ENCODE measurements at regions not wholly inside any gene's neighbourhood (a gene's known extent, or its start where the extent isn't known, plus 50 kb on each side); places are given as distances from the start of the nearest gene placed in this dataset.
"Not testable (repeated sequence)": the region's sequence is repeated elsewhere in the genome, so short reads cannot be mapped to it uniquely, and the experiment has no call there.

- DNase-seq, result no peak
These were observed 338.6 kb upstream of the PCSK5 start for GRCh38 chr9:75551861-75552260.

GRCh38 chr9:75552941-75553340 lies 337.5 kb upstream of the PCSK5 start:
- DNase-seq, result no peak

GRCh38 chr9:75566813-75567212 lies 323.7 kb upstream of the PCSK5 start:
- DNase-seq, result not testable (repeated sequence)

GRCh38 chr9:75570538-75570937 lies 319.9 kb upstream of the PCSK5 start:
- DNase-seq, result no peak

- no peak for DNase-seq
These were observed 315.9 kb upstream of the PCSK5 start for GRCh38 chr9:75574569-75574968.

- DNase-seq, result no peak
These were observed 307.6 kb upstream of the PCSK5 start for GRCh38 chr9:75582870-75583269.

GRCh38 chr9:75588808-75589207 lies 301.7 kb upstream of the PCSK5 start:
- DNase-seq, result no peak

- no peak for DNase-seq
These were observed 301.0 kb upstream of the PCSK5 start for GRCh38 chr9:75589497-75589896.

- DNase-seq, result no peak
These were observed 298.5 kb upstream of the PCSK5 start for GRCh38 chr9:75591972-75592371.

- no peak for DNase-seq
These were observed 297.9 kb upstream of the PCSK5 start for GRCh38 chr9:75592586-75592985.

- no peak for DNase-seq
These were observed 296.6 kb upstream of the PCSK5 start for GRCh38 chr9:75593920-75594319.

GRCh38 chr9:75599126-75599525 lies 291.3 kb upstream of the PCSK5 start:
- no peak for DNase-seq

- no peak for DNase-seq
These were observed 289.2 kb upstream of the PCSK5 start for GRCh38 chr9:75601280-75601679.

GRCh38 chr9:75602060-75602459 lies 288.4 kb upstream of the PCSK5 start:
- no peak for DNase-seq

GRCh38 chr9:75604661-75605060 lies 285.8 kb upstream of the PCSK5 start:
- DNase-seq, result peak; percentile 46 to 47

- DNase-seq, result no peak
These were observed 283.0 kb upstream of the PCSK5 start for GRCh38 chr9:75607521-75607920.

GRCh38 chr9:75609401-75609800 lies 281.1 kb upstream of the PCSK5 start:
- no peak for DNase-seq

GRCh38 chr9:75610246-75610645 lies 280.2 kb upstream of the PCSK5 start:
- DNase-seq, result no peak

GRCh38 chr9:75612205-75612604 lies 278.3 kb upstream of the PCSK5 start:
- DNase-seq, result no peak

GRCh38 chr9:75612754-75613153 lies 277.7 kb upstream of the PCSK5 start:
- no peak for DNase-seq

GRCh38 chr9:75615284-75615683 lies 275.2 kb upstream of the PCSK5 start:
- no peak for DNase-seq

- DNase-seq, result no peak
These were observed 274.4 kb upstream of the PCSK5 start for GRCh38 chr9:75616052-75616451.

GRCh38 chr9:75616841-75617566 lies 273.5 kb upstream of the PCSK5 start:
- DNase-seq, result no peak

- DNase-seq, result no peak
These were observed 267.0 kb upstream of the PCSK5 start for GRCh38 chr9:75623462-75623861.

- DNase-seq, result no peak
These were observed 265.5 kb upstream of the PCSK5 start for GRCh38 chr9:75624998-75625397.

Data from AML-193 (cell line).